ENCODE measurements at regions not wholly inside any gene's neighbourhood (a gene's known extent, or its start where the extent isn't known, plus 50 kb on each side); places are given as distances from the start of the nearest gene placed in this dataset.

DNA sequence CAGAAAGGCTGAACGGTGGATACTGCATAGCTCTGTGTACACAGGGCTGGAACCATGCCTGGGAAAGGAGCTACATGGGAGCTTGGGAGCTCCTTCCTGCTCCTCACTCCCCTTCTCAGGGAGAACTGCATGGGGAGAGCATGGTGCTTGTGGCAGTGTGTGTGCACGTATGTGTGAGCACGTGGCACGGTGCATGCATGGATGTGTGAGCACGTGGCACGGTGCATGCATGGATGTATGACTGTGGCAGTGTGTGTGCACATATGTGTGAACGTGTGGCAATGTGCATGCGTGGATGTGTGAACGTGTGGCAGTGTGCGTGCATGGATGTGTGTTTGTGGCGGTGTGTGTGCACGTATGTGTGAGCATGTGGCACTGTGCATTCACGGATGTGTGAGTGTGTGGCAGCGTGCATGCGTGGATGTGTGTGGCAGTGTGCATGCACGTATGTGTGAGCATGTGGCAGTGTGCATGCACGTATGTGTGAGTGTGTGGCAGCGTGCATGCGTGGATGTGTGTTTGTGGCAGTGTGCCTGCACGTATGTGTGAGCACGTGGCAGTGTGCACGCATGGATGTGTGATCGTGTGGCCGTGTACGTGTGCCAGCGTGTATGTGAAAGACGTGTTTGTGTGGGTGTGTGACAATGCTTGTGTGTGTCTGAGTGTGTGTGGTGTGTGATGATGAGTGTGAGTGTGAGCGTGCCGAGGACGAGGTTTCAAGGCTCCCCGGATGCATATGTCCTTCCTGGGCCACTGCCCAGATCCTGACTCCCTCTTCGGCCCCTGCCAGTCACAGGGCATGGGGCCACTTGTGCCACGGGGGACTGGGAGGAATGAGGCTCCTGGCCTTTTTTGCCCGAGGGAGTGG is 52.4 kb upstream of the JPH3 start (continued):
- TF ChIP-seq ZNF26 (tag by site-specific recombination; IDR thresholded peaks at IDR 0.05) (no peak), ZBTB17 (tag by site-specific recombination; IDR thresholded peaks at IDR 0.05) (no peak), PRDM4 (tag by site-specific recombination; IDR thresholded peaks at IDR 0.05) (peak; percentile 99)

- Histone ChIP-seq H3K27ac (ENCODE audit: extremely low read depth, low read depth, low read length) (no peak overlapping the region), H3K4me3 (ENCODE audit: low read depth, low read length) (no peak overlapping the region), H3K4me1 (ENCODE audit: control insufficient read depth, insufficient read depth, low read length) (no peaks in the 10 kb centered on the region), H3K9me3 (ENCODE audit: control insufficient read depth, insufficient read depth, low read depth, low read length) (no peaks in the 10 kb centered on the region), H3K36me3 (ENCODE audit: control insufficient read depth in 2 of 2, insufficient read depth in 1 of 2, low read length in 2 of 2) (no peaks in the 10 kb centered on the region)
- CTCF ChIA-PET = interaction anchor here (2.3 kb wide), 1 partner anchor 88 kb away, joined by 11 read pairs; no protein-coding TSS in a partner anchor
- POLR2A ChIA-PET = no interaction called here
- TF ChIP-seq ZNF10 (tag by site-specific recombination; IDR thresholded peaks at IDR 0.05) (no peak), ZSCAN4 (tag by site-specific recombination; IDR thresholded peaks at IDR 0.05) (no peak), ZNF184 (tag by site-specific recombination; IDR thresholded peaks at IDR 0.05) (no peak), KLF7 (tag by site-specific recombination; IDR thresholded peaks at IDR 0.05; ENCODE audit: borderline replicate concordance) (no peak), ZNF654 (tag by site-specific recombination; IDR thresholded peaks at IDR 0.05; ENCODE audit: low read depth) (no peak), ZBTB10 (tag by site-specific recombination; IDR thresholded peaks at IDR 0.05) (no peak)
- TF ChIP-seq, protein P1, sequence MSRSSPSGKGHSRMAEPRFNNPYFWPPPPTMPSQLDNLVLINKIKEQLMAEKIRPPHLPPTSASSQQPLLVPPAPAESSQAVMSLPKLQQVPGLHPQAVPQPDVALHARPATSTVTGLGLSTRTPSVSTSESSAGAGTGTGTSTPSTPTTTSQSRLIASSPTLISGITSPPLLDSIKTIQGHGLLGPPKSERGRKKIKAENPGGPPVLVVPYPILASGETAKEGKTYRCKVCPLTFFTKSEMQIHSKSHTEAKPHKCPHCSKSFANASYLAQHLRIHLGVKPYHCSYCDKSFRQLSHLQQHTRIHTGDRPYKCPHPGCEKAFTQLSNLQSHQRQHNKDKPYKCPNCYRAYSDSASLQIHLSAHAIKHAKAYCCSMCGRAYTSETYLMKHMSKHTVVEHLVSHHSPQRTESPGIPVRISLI (tag by site-specific recombination; IDR thresholded peaks at IDR 0.05) = no peak
- TF ChIP-seq, protein P2, sequence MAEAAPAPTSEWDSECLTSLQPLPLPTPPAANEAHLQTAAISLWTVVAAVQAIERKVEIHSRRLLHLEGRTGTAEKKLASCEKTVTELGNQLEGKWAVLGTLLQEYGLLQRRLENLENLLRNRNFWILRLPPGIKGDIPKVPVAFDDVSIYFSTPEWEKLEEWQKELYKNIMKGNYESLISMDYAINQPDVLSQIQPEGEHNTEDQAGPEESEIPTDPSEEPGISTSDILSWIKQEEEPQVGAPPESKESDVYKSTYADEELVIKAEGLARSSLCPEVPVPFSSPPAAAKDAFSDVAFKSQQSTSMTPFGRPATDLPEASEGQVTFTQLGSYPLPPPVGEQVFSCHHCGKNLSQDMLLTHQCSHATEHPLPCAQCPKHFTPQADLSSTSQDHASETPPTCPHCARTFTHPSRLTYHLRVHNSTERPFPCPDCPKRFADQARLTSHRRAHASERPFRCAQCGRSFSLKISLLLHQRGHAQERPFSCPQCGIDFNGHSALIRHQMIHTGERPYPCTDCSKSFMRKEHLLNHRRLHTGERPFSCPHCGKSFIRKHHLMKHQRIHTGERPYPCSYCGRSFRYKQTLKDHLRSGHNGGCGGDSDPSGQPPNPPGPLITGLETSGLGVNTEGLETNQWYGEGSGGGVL (tag by site-specific recombination; IDR thresholded peaks at IDR 0.05) = no peak
- TF ChIP-seq, protein P3, sequence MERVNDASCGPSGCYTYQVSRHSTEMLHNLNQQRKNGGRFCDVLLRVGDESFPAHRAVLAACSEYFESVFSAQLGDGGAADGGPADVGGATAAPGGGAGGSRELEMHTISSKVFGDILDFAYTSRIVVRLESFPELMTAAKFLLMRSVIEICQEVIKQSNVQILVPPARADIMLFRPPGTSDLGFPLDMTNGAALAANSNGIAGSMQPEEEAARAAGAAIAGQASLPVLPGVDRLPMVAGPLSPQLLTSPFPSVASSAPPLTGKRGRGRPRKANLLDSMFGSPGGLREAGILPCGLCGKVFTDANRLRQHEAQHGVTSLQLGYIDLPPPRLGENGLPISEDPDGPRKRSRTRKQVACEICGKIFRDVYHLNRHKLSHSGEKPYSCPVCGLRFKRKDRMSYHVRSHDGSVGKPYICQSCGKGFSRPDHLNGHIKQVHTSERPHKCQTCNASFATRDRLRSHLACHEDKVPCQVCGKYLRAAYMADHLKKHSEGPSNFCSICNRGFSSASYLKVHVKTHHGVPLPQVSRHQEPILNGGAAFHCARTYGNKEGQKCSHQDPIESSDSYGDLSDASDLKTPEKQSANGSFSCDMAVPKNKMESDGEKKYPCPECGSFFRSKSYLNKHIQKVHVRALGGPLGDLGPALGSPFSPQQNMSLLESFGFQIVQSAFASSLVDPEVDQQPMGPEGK (tag by site-specific recombination; IDR thresholded peaks at IDR 0.05) = no peak
These were observed 54.3 kb upstream of the JPH3 start for GRCh38 chr16:87548046-87548445.

All from HEK293 (cell line).